Loucy (cell line): ENCODE measurements at regions not wholly inside any gene's neighbourhood (a gene's known extent, or its start where the extent isn't known, plus 50 kb on each side); places are given as distances from the start of the nearest gene placed in this dataset.

Experiments
- H2AFZ ChIP-seq: fragments of 200-600 bp; sonication (generic); 2 replicates; pipeline ENCODE4 v1.6.0; 2016; ENCODE audit warnings: antibody characterized with exemption, mild to moderate bottlenecking, low read length, moderate library complexity
- H3F3A ChIP-seq: fragments of 200-600 bp; 2 replicates; pipeline ENCODE4 v1.6.0; 2016; ENCODE audit warnings: antibody characterized with exemption, low read depth, mild to moderate bottlenecking
- H3K27me3 ChIP-seq: fragments of 200-600 bp; sonication (generic); 2 replicates; pipeline ENCODE4 v1.6.1; 2014; ENCODE audit warnings: low read length, mild to moderate bottlenecking; ENCODE audit not compliant: insufficient read depth, poor library complexity, severe bottlenecking
- H3K36me3 ChIP-seq: fragments of 200-600 bp; sonication (generic); 2 replicates; pipeline ENCODE4 v1.6.1; 2016; ENCODE audit warnings: low read length; ENCODE audit not compliant: insufficient read depth
- H3K4me1 ChIP-seq: fragments of 200-600 bp; sonication (generic); 2 replicates; pipeline ENCODE4 v1.5.1; 2014; ENCODE audit warnings: low read length, mild to moderate bottlenecking; ENCODE audit not compliant: insufficient read depth, poor library complexity, severe bottlenecking
- H3K4me2 ChIP-seq: fragments of 200-600 bp; sonication (generic); 2 replicates; pipeline ENCODE4 v1.6.0; 2014; ENCODE audit warnings: antibody characterized with exemption, low read length, low read depth, mild to moderate bottlenecking; ENCODE audit not compliant: poor library complexity, severe bottlenecking
- H3K4me3 ChIP-seq: fragments of 200-600 bp; sonication (generic); 2 replicates; pipeline ENCODE4 v1.5.1; 2014; ENCODE audit warnings: low read length, mild to moderate bottlenecking, mixed read lengths; ENCODE audit not compliant: poor library complexity, severe bottlenecking
- H3K79me2 ChIP-seq: fragments of 200-600 bp; sonication (generic); 2 replicates; pipeline ENCODE4 v1.6.1; 2014; ENCODE audit warnings: low read length; ENCODE audit not compliant: insufficient read depth
- H3K9ac ChIP-seq: fragments of 200-600 bp; sonication (generic); 2 replicates; pipeline ENCODE4 v1.6.0; 2014; ENCODE audit warnings: mild to moderate bottlenecking, low read depth, low read length, moderate library complexity; ENCODE audit not compliant: poor library complexity, severe bottlenecking
- H3K9me2 ChIP-seq: fragments of 200-600 bp; sonication (generic); replicated peaks from 2 replicates; pipeline ENCODE4 v1.6.1; 2016; ENCODE audit warnings: low read depth, low read length, mixed read lengths
- H3K9me3 ChIP-seq: fragments of 200-600 bp; sonication (generic); 2 replicates; pipeline ENCODE4 v1.6.1; 2014; ENCODE audit warnings: mild to moderate bottlenecking, antibody characterized with exemption, low read length, low read depth; ENCODE audit not compliant: insufficient read depth
- H4K20me1 ChIP-seq: fragments of 200-600 bp; sonication (generic); 2 replicates; pipeline ENCODE4 v1.6.0; 2014; ENCODE audit warnings: antibody characterized with exemption, low read length, mild to moderate bottlenecking; ENCODE audit not compliant: insufficient read depth, poor library complexity, severe bottlenecking
- CTCF ChIP-seq: fragments of 200-600 bp; sonication (generic); conservative IDR thresholded peaks from 2 replicates; pipeline ENCODE4 v1.5.1; 2014; ENCODE audit warnings: mild to moderate bottlenecking, antibody characterized with exemption, low read length
- EZH2phosphoT487 ChIP-seq: fragments of 200-600 bp; IDR thresholded peaks from 2 replicates; pipeline ENCODE4 v1.6.1; 2018; ENCODE audit warnings: antibody characterized with exemption, mild to moderate bottlenecking, moderate library complexity, borderline replicate concordance

GRCh38 chr1:166237675-166238074, 70.9 kb upstream of the FAM78B start:
- H3K9ac ChIP-seq: no peak overlapping the region
- no peaks in the 10 kb centered on the region for H3K36me3 ChIP-seq
- no peaks in the 10 kb centered on the region for H3K27me3 ChIP-seq
- H3K4me1 ChIP-seq: no peaks in the 10 kb centered on the region
- H3F3A ChIP-seq: no peaks in the 10 kb centered on the region
- H2AFZ ChIP-seq: no peak overlapping the region
- no peaks in the 10 kb centered on the region for H3K9me2 ChIP-seq
- no peak for TF ChIP-seq CTCF
- TF ChIP-seq EZH2phosphoT487: no peak
- H3K9me3 ChIP-seq: no peaks in the 10 kb centered on the region
- no peak overlapping the region for H3K4me3 ChIP-seq
- no peaks in the 10 kb centered on the region for H4K20me1 ChIP-seq
- H3K79me2 ChIP-seq: no peaks in the 10 kb centered on the region
- H3K4me2 ChIP-seq: no peak overlapping the region

- Histone ChIP-seq H3K4me2 (no peak overlapping the region), H3K36me3 (no peaks in the 10 kb centered on the region), H3K9me3 (no peaks in the 10 kb centered on the region), H3K79me2 (no peaks in the 10 kb centered on the region), H3K9me2 (no peaks in the 10 kb centered on the region), H3K27me3 (no peaks in the 10 kb centered on the region), H3K4me1 (no peaks in the 10 kb centered on the region), H3K4me3 (no peak overlapping the region), H2AFZ (no peak overlapping the region), H3F3A (no peaks in the 10 kb centered on the region), H4K20me1 (no peaks in the 10 kb centered on the region), H3K9ac (no peak overlapping the region)
- TF ChIP-seq CTCF (no peak), EZH2phosphoT487 (no peak)
Observed at GRCh38 chr1:166253076-166253779, 86.4 kb upstream of the FAM78B start.

GRCh38 chr1:166258017-166258416, 91.2 kb upstream of the FAM78B start:
- Histone ChIP-seq H3K4me2 (no peak overlapping the region), H3K36me3 (no peaks in the 10 kb centered on the region), H4K20me1 (no peaks in the 10 kb centered on the region), H3K9me3 (no peaks in the 10 kb centered on the region), H3K4me1 (no peaks in the 10 kb centered on the region), H3K27me3 (no peaks in the 10 kb centered on the region), H2AFZ (no peak overlapping the region), H3K4me3 (no peak overlapping the region), H3F3A (no peaks in the 10 kb centered on the region), H3K9ac (no peak overlapping the region), H3K9me2 (no peaks in the 10 kb centered on the region), H3K79me2 (no peaks in the 10 kb centered on the region)
- no peak for TF ChIP-seq EZH2phosphoT487
- TF ChIP-seq CTCF: no peak
